NCI-H187 treated with DMSO at 0.1 percent for 48 hours (cell line): ENCODE measurements at regions not wholly inside any gene's neighbourhood (a gene's known extent, or its start where the extent isn't known, plus 50 kb on each side); places are given as distances from the start of the nearest gene placed in this dataset.

ENCODE experiments used
- DNase-seq: peaks from one replicate; lab custom pipeline; 2025; lab: John Stamatoyannopoulos, UW

DNA sequence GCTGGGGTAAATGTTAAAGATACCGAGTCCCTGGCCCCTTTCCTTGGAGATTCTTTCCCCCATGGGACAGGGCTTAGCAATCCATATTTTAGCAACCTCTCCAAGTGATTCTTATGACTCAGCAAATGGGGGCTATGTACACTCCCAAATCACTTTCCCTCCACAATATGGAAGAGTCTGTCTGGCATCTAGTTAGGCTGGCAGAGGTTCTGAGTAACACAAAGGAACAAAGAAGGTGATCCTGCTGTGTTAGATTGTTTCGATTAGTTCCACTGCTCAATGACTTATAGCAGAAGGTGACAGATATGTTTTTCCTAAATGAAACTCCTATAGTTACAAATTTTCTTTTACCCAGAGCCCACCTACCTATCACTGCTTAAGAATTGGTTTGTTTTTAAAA is 154.0 kb upstream of the SYT13 start:
- no peak for DNase-seq

DNA sequence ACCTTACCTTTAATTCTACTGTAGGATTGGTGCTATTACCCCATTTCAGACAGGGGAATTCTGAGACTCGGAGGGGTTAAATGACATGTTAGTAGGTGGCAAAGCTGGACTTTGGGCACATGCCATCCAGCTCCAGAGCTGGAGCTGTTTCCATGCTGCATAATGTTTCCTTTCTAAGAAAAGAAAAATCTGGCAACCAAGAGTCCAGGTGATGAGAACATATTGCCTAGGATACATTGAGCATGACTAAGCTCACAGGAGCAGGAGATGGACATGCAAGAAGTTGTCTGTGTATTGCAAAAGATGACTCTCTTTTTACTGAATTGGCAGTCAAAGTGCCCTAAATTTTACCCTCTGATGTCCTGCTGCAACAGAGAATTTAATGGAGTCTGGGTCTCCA is 150.8 kb upstream of the SYT13 start:
- DNase-seq: no peak

DNA sequence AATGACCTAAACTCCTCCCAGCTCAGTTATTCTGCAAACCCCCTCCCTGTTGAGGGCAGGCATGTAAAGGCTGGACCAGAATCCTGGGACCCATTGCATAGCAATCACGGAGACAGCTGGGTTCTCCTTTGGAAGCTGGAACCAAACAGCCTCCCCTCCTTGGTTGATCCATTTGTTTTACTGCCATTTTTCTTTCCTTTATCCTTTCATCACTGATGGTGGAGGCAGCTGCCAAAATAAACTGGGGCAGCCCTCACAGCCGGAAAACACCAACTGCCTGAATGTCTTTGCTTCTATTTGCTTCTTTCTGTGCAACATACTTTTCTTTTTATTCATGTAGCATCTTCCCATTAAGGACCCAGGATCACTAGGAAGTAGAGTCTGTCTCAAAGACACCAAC is 150.0 kb upstream of the SYT13 start:
- no peak for DNase-seq

DNA sequence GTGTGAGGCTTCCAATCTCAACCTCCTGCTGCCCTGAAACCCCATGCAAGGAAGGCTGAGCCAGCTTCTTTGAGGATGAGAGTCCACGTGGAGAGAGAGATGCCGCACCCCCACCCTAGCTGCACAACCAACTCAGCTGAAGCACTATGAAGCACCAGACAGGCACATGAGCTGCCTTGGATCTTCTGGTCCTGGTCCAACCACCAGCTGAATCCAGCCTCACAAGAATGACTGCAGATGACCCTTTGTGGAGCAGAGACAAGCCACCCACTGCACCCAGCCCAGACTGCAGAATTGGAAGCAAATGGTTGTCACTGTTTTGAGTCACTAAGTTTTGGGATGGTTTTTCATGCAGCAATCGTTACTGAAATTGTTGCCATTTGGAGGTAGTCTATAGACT is 149.6 kb upstream of the SYT13 start:
- DNase-seq: no peak

DNA sequence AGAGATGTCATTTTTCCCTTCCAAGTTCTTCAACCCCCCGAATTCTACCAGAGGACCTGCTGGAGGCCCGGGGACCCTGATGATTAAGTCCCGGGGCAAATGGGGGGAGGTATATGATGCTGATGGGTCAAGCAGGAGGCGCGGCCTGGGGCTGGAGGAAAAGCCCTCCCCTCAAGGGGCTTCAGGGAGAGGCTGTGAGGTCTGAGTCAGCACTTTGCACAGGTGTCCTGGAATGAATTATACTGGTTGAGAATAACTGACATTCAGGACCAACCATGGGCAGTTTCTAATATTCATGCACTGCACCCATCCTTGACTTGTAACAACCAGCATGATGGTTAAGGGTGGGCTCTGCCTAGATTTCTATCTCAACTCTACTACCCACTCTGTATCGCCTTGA is 146.8 kb upstream of the SYT13 start:
- DNase-seq: no peak

DNA sequence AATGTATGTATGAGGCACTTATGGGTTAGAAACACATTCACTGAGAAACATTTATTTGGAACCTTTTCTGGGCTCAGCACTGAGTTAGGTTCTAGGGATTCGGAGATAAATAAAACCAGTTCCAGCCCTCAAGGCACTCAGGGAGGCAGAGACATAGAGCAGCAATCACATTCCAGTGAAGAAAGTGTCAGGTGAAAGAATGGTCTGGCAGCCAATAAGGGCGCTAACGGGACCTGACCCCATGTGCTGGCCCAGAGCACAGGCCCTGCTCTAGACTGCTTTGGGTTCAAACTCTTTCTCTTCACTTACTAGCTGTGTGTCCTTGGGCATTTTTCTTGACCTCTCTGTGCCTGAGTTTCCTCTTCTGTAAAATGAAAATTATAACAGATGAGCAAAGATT is 146.0 kb upstream of the SYT13 start:
- DNase-seq: no peak

DNA sequence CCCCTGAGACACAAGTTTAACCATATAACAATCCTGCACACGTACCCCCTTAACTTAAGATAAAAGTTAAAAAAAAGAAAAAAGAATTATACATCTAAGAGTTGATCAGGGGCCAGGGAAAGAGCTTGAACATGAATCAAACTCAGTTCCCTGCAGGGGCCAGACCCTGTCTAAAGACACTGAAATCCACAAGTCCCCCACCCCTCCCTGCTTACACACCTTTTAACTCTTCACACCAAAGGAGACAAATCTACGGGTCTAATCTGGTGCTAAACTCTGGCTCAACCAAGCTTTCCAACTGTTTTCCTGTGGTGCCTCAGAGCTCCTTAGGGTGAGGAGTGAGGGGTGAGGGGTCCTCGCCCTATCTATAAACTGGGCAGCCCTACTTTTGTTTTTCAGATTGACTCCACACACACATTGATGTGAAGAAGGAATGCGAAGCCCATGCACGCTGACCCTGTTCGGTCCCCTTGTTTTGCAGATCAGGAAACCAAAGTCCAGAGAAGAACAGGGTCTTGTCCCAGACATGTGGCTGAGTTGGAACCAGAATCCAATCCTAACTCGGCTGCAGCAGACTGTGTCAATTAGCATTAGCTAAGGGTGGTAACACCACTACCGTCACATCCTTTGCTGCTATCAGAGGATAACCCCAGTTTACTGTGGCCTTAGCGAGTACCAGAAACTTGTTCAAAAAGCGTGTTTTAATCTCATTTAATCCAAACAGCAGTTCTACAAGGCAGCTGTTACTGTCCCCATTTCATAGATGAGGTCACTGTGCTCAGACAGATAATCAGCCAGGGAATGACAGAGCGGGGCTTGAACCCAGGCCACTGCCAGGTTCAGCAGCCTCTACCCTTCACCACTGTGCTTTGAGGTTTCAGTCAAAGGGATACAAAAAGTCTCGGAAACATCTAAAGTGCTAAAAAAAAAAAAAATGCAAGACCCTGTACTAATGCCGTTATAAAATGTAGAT is 145.2 kb upstream of the SYT13 start:
- no peak for DNase-seq

DNA sequence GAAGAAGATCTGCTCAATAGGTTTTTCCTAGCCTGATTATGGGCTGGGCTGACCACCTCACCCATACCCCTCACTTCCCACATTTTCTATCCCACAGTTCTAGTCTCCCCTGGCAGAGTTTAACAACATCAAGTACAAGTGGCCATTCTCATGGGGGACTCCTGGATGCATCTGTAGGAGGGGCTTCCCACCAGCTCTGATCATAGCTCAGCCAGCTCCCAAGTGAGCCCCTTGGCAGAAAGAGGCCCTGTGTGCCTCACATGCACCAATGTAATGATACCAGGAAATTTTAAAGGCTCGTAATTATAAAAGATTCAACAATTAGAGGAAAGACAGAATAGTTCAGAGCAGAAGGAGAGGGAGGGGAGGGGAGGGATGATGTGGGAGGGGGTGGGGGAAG is 144.2 kb upstream of the SYT13 start:
- no peak for DNase-seq

DNA sequence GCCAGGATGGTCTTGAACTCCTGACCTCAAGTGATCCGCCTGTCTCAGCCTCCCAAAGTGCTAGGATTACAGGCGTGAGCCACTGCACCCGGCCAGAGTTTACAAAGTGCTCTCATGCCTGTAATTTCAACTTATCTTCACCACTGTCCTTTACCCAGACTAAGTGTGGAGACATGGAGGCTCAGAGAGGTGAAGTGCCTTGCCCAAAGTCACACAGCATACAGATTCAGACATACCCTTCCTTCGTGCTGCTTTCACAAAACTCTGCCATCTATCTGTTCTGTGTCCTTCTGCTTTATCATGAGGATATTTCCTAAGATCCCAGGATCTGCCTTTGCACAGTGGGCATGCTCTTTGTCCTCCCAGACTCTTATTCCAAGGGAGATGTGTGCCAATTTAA is 143.6 kb upstream of the SYT13 start:
- no peak for DNase-seq

DNA sequence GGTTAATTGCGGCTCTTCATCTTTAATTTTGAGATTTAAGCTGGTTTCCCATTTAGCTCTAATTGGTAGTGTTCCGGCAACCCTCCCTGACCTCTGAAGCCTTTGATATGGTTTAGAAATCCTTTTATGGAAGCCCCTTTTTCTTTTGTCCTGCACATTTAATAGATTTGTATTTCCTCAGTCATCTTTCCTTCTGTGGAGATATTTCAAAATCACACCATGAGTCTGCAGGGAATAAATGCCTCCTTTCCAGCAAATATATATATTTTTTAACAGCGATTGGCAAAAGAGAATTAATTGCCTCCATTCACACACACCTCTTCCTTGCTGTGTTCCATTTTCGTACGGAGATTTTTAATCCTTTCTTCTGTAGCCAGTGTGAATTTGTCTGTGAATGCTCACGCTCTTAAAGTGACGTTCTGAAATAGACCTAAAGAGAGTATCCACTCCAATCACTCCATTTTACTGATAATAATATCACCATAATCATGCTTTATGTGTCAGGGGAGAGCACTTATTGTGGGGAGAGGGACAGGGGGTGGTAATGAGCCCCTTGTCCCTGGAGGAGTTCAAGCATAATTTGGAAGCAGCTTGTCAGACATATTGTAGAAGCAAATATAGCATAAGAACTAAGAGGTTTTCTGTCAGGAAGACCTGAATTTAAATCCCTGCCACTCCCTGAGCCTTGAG is 142.5 kb upstream of the SYT13 start:
- no peak for DNase-seq

DNA sequence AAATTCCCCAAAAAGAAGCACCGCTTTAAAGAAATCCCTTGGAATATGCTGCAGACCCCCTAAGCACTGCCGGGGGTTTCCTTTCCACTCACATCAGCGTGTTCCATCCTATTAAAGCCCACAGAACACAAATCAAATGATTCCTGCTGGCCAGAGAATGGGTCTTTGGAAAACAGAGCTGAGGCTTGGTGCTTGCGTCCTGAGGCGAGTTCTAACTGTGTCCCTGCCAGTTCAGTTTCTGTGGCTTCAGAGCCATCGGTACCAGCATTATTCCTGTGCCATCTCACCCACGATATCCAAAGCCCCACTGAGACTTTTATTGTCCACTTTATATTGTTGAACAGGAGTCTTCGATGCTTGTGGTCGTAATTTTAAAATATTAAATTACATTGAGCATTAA is 142.0 kb upstream of the SYT13 start:
- no peak for DNase-seq

DNA sequence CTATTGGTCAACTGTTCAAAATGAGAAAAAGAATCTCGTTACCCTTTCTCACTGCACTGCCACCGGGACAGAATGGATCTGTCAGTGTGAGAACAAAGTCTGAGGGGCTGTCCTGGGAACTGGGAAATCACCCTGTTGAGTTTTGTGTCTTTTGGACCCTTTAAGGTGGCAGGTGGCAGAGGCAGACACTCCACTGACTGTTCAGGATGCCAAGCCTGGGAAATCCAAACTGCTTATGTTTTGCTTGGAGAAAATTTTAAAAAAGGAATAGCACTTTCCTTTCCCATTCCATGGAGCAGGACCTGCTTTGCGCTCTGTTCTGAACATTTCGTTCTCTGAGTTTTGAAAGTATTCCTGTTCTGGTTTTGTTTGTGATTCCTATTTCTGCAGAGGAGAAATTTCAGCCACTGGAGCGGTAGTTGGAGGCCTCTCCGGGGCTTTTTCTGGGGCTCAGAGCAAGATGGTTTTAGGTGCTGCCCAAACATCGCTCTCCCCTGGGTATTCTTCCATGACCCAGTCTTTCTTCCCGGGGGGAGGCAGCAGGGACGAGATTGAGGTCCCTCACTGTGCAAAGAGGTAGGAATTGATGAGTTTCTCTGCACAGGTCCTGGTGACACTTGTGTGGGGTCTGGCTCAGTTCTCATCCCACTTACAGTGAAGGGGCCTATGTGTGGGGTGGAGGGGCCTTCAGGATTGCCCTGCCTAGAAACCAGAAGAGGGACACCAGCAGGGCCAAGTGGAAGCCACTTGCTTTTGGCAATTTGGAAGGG is 138.5 kb upstream of the SYT13 start:
- DNase-seq: no peak

DNA sequence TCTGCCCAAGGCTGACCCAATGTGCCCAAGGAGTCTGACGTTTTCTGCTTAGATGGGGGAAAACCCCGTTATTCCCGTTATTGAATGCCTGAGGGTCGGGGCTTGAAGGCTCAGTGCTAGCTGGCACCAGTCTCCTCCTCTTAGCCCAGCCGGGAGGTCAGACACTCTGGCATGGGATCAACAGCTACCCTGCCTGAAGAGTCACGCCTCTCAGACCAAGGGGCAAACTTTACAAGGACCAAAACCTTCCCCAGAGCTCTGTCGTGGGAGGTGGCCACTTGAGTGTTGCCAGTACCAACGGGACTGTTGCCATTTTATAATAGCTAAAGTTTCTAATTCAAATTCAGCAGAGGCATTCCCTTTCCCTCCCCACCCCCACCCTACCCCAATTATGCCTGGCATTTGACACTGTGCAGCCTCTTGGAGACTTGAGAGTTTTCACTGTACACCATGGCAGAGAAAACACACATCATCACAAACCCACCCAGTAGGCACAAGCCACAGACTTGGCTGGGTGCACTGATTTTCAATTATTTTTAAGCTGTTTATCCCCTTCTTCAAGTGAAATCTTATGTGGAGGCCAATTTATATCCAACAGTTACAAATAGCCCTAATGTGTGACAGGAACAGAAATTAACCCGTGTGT is 137.5 kb upstream of the SYT13 start:
- DNase-seq: no peak

DNA sequence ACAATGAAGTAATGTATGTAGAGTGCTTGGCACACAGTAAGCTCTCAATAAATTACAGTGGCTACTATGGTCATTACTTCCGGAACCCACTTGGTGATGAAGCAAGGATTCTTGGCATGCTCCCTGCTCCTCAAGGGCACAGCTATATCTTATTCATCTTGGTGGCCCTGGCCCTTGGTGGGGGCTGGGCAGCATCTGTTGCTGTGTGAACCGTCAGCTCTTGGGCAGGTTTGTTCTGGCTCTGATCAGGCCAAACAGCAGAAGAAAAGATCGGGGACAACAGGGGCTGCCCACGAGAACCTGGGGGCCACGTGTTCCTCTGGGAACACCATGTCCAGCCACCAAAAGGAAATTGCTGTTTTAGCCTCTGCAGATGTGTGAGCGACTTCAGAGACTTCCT is 136.9 kb upstream of the SYT13 start:
- no peak for DNase-seq

DNA sequence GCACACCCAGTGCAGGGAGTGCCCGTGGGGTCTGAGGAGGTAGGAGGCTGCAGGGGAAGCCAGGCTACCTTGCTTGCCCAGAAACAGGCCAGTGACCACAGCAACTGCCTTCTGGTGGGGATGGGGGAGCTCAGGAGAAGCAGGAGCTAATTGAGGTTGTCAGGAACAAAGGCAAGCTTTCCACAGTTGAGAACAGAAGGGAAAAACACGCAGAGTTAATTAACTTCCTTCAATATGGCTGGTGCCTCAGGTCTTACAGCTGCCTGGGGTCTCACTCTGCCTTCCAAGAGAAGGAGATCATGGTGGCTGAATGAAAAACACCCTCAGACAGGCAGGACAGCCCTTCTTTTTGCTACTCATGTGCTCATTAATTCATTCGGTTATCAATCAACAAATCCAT is 127.9 kb upstream of the SYT13 start:
- DNase-seq: no peak

DNA sequence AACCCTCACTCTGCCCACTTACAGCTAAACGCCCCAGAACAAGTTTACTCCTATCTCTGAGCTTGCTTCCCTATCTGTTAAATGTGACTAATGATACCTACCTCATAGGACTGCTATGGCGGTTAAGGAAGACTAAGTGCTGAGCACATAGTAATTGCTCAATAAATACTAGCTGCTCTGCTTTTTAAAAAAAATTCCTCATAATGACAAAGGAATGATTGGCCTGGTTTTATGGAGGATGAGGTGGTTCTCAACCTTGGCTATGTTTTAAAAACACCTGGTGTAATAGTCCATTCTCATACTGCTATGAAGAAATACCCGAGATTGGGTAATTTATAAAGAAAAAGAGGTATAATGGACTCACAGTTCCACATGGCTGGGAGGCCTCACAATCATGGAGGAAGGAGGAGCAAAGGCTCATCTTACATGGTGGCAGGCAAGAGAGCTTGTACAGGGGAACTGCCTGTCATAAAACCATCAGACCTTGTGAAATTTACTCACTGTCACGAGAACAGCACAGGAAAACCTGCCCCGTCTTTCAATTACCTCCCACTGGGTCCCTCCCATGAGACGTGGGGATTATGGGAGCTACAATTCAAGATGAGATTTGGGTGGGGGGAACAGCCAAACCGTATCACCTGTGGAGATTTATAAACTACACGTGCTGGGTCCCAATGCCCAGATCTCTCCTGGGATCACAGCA is 127.2 kb upstream of the SYT13 start:
- DNase-seq: no peak

DNA sequence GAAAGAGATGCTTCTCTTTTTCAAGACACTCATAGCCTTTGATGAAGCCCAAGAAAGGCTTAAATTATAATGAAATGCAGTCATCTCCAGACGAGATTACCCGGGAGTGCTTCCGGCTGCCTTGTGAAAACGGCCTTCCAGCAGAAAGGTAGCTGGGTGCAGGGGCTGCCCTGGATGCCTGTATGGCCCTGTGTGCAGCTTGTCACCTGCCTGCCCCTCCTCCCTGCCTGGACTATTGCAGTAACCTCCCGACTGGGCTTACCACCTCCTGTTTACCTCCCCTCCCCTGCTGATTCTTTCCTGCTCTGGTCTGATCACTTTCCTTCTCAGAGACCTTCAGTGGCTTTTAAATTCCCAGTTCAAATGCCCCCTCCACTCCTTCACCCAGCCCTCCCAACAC is 126.4 kb upstream of the SYT13 start:
- DNase-seq: no peak

DNA sequence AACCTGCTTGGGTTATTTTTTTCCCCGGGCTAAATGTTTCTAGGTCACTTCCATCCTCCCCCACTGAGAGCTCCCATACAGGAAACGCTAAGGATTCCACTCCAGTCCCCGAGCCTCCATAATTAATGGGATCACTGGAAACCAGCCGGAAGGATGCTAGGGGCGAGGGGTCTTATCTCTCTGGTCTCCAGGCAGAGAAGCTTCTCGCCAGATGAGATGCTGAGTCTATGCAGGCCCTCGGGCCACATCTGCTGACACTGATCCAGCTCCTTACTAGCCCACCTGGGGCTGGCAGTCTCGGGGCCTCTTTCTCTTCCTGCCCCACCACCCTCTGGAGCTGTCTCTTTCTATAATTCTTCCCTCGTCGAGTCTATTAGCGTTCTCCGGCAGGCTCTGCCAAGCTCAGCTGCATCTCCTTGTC is 125.9 kb upstream of the SYT13 start:
- DNase-seq: no peak

DNA sequence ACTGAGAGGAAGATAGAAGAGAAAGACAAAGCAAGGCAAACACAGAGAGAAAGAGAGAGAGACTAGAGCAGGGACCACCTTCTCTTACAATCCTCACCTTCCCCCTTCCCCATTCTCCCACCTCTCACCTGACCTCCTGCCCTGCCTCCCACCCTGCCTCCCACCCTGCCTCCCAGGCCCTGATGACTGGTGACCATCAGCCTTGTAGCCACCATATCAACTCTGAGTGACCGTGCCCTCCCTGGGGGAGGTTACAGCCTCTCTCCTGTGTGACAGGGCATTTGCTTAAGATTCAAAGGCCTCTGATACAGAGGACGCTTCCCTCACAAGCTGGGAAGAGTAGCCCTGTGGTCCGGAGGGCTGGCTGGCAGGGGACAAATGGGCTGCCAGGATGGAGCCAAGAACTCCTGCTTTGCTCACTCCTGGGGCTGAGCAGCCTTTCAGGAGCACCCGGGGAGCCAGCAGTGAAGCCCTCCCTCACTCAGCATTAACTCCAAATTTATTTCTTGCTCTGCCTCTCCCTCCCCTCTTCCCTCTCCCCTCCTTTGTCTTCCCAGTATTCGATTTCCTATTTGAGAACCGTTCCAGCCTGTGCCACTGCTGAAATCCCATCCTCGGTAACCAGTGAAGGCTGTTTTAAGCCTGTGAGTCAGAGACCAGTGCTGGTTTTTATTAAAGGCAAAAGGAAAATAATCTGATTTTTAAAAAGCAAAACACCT is 125.2 kb upstream of the SYT13 start:
- DNase-seq: no peak

DNA sequence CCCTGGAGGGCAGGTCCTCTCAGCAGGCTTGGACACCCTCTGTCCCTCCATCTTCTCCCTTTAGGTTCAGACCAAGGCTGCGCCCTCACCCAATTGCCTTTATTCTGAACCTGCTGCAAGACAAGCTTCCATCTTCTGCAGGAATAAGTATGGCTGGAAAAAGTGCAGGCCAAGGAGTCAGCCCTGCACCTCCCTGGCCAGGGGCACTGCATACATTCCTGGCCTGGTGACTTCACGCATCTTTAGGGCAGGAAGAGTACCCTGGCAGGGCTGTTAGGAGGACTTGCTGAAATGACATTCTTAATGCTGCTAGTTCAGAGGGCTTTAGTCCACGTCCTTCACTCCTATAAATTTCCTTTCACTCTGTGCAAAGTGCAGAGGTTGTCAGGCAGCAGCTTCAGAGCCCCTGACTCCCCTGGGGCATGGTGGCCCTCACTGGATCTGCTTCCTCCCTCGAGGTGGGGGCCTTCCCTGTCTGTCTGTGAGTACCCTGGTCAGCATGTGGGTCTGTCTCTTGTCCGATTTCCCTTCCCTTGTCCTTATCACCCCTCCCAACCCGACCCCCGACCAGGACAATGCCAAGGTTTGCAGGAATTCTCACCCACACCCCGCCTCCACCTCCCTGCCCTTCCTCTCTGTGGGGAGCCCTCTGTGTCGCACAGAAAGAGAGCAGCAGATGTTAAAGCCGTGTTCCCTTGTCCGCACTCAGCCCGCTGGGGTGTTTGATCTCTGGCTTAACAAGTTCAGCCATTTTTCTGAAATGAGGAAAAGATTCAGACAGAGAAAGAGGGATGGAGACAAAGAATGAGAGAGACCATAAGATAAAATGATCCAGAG is 124.5 kb upstream of the SYT13 start:
- DNase-seq: no peak
